GM23338 (cell line): ENCODE measurements at regions not wholly inside any gene's neighbourhood (a gene's known extent, or its start where the extent isn't known, plus 50 kb on each side); places are given as distances from the start of the nearest gene placed in this dataset.

Source experiments
- EZH2phosphoT487 ChIP-seq: fragments of 200-600 bp; sonication (generic); IDR thresholded peaks from one replicate; pipeline ENCODE4 v1.8.1; 2018; ENCODE audit warnings: antibody characterized with exemption; ENCODE audit not compliant: unreplicated experiment
- REST ChIP-seq: IDR thresholded peaks from one replicate; pipeline ENCODE4 v1.6.1; 2018; ENCODE audit warnings: antibody characterized with exemption; ENCODE audit not compliant: unreplicated experiment
- ZNF331 ChIP-seq: fragments of 250-450 bp; sonication (Bioruptor Pico); IDR thresholded peaks from 2 replicates; pipeline ENCODE4 v1.5.0; 2020; ENCODE audit warnings: low read depth, mild to moderate bottlenecking, moderate library complexity
- TF ChIP-seq, protein P1 (sequence below), 2 experiments: fragments of 200-600 bp in 1 of 2; sonication (generic) in 1 of 2; conservative IDR thresholded peaks; 2 replicates each; pipeline versions ENCODE4 v1.5.1 to v1.6.1; 2016 to 2017; ENCODE audit warnings: antibody characterized with exemption in 2 of 2, low read depth in 2 of 2, mild to moderate bottlenecking in 2 of 2, moderate library complexity in 1 of 2

- no peak for TF ChIP-seq REST
- TF ChIP-seq EZH2phosphoT487, result no peak
- TF ChIP-seq ZNF331 (CRISPR knock-in tag), result no peak
- TF ChIP-seq, protein P1, sequence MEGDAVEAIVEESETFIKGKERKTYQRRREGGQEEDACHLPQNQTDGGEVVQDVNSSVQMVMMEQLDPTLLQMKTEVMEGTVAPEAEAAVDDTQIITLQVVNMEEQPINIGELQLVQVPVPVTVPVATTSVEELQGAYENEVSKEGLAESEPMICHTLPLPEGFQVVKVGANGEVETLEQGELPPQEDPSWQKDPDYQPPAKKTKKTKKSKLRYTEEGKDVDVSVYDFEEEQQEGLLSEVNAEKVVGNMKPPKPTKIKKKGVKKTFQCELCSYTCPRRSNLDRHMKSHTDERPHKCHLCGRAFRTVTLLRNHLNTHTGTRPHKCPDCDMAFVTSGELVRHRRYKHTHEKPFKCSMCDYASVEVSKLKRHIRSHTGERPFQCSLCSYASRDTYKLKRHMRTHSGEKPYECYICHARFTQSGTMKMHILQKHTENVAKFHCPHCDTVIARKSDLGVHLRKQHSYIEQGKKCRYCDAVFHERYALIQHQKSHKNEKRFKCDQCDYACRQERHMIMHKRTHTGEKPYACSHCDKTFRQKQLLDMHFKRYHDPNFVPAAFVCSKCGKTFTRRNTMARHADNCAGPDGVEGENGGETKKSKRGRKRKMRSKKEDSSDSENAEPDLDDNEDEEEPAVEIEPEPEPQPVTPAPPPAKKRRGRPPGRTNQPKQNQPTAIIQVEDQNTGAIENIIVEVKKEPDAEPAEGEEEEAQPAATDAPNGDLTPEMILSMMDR (conservative IDR thresholded peaks at IDR 0.05; ENCODE audit: low read depth in 2 of 2), result no peak
Observed at GRCh38 chr6:28618898-28619555, 93.3 kb downstream of the GPX5 start.
